A549 (cell line): ENCODE measurements at regions not wholly inside any gene's neighbourhood (a gene's known extent, or its start where the extent isn't known, plus 50 kb on each side); places are given as distances from the start of the nearest gene placed in this dataset.

ENCODE experiments used
- ATAC-seq, 2 experiments: fragments of 200-7000 bp in 1 of 2; fragments of >200 bp in 1 of 2; cut with Nextera tagmentation in 1 of 2; cut with Tn5 transposase in 1 of 2; 3 replicates each; pipeline versions ENCODE4 v1.8.0 to v1.9.1; 2018 to 2020; ENCODE audit warnings: mild to moderate bottlenecking in 1 of 2, moderate library complexity in 1 of 2
- CTCF ChIA-PET: fragments of 300-600 bp; sonication (Branson Sonifier 250); formaldehyde crosslinking; extraction: SDS; loops from one replicate; lab custom pipeline; 2021; ENCODE audit warnings: antibody characterized with exemption, inconsistent platforms; lab: Yijun Ruan, JAX
- POLR2A ChIA-PET: fragments of 350-600 bp; formaldehyde crosslinking; extraction: SDS; loops from one replicate; lab custom pipeline; 2021; ENCODE audit warnings: antibody characterized with exemption, inconsistent platforms; lab: Yijun Ruan, JAX
- DNase-seq, 2 experiments: peaks; one replicate each; pipeline versions ENCODE4 v3.0.0 to v3.0.0-alpha.2; 2011 to 2016; ENCODE audit warnings: low read depth in 1 of 2, low spot score in 1 of 2
- FAIRE-seq: peaks from 2 replicates; lab custom pipeline; 2011; peaks lifted over from hg19 to GRCh38; lab: Jason Lieb, UNC
- H3K27ac ChIP-seq, 2 experiments: fragments of >200 bp; sonication (Bioruptor Twin); formaldehyde crosslinking; 3 replicates each; pipeline ENCODE4 v1.5.1; 2016 to 2017
- H3K4me1 ChIP-seq: fragments of >200 bp; sonication (Bioruptor Twin); formaldehyde crosslinking; 3 replicates; pipeline ENCODE4 v1.6.1; 2016
- H3K4me2 ChIP-seq: fragments of >200 bp; sonication (Bioruptor Twin); formaldehyde crosslinking; 3 replicates; pipeline ENCODE4 v1.6.1; 2016
- H3K4me3 ChIP-seq: fragments of >200 bp; sonication (Bioruptor Twin); formaldehyde crosslinking; 3 replicates; pipeline ENCODE4 v1.5.1; 2016
- H3K9me3 ChIP-seq: fragments of >200 bp; sonication (Bioruptor Twin); formaldehyde crosslinking; 3 replicates; pipeline ENCODE4 v1.6.1; 2016
- CBX8 ChIP-seq: fragments of 200-600 bp; sonication (generic); IDR thresholded peaks from 2 replicates; pipeline ENCODE4 v1.6.1; 2016
- CHD4 ChIP-seq: fragments of 200-600 bp; sonication (generic); IDR thresholded peaks from 2 replicates; pipeline ENCODE4 v1.6.1; 2016; ENCODE audit warnings: antibody characterized with exemption, mild to moderate bottlenecking, borderline replicate concordance
- EHMT2 ChIP-seq: fragments of 200-600 bp; sonication (generic); IDR thresholded peaks from 2 replicates; pipeline ENCODE4 v1.6.1; 2016; ENCODE audit warnings: antibody characterized with exemption, low read depth, mild to moderate bottlenecking, moderate library complexity
- ESRRA ChIP-seq: fragments of 150-350 bp; IDR thresholded peaks from 2 replicates; pipeline ENCODE4 v1.6.1; 2014; ENCODE audit warnings: mild to moderate bottlenecking, low read length, borderline replicate concordance
- FOXS1 ChIP-seq: fragments of 250-450 bp; sonication (Bioruptor Pico); IDR thresholded peaks from 2 replicates; pipeline ENCODE4 v1.5.0; 2020; ENCODE audit warnings: mild to moderate bottlenecking, moderate library complexity
- GATA3 ChIP-seq: IDR thresholded peaks from 2 replicates; pipeline ENCODE4 v1.6.1; 2012; ENCODE audit warnings: borderline replicate concordance
- HDAC2 ChIP-seq: fragments of 200-600 bp; sonication (generic); IDR thresholded peaks from 2 replicates; pipeline ENCODE4 v1.6.1; 2016
- HEYL ChIP-seq: fragments of 250-450 bp; sonication (Bioruptor Pico); IDR thresholded peaks from 2 replicates; pipeline ENCODE4 v1.8.0; 2021; ENCODE audit warnings: mild to moderate bottlenecking, moderate library complexity
- MAFK ChIP-seq: fragments of 450-650 bp; IDR thresholded peaks from 2 replicates; pipeline ENCODE4 v1.6.1; 2014; ENCODE audit not compliant: partially characterized antibody
- MAZ ChIP-seq: fragments of 150-350 bp; IDR thresholded peaks from 2 replicates; pipeline ENCODE4 v1.6.1; 2014; ENCODE audit warnings: antibody characterized with exemption, low read depth, low read length, borderline replicate concordance
- MYC ChIP-seq: IDR thresholded peaks from 2 replicates; pipeline ENCODE4 v1.6.1; 2012; ENCODE audit warnings: mild to moderate bottlenecking, inconsistent platforms, low read length, improper control_type of control experiment, borderline replicate concordance
- POLR2AphosphoS2 ChIP-seq: conservative IDR thresholded peaks from 2 replicates; pipeline ENCODE4 v1.6.1; 2012; ENCODE audit warnings: low read length, improper control_type of control experiment, inconsistent platforms
- SREBF2 ChIP-seq: fragments of 450-650 bp; IDR thresholded peaks from 2 replicates; pipeline ENCODE4 v1.6.1; 2014; ENCODE audit warnings: mild to moderate bottlenecking, moderate library complexity
- TFCP2L1 ChIP-seq: fragments of 250-450 bp; sonication (Bioruptor Pico); IDR thresholded peaks from 2 replicates; pipeline ENCODE4 v1.5.0; 2021; ENCODE audit warnings: mild to moderate bottlenecking
- ZC3H11A ChIP-seq: fragments of 450-650 bp; IDR thresholded peaks from 2 replicates; pipeline ENCODE4 v1.6.1; 2014; ENCODE audit warnings: antibody characterized with exemption, mild to moderate bottlenecking
- WGBS: methylation state at CpG from one replicate; pipeline ENCODE4 v1.1.6; 2017; ENCODE audit errors: missing lambda C conversion rate; 5-methylcytosine and 5-hydroxymethylcytosine counted together
- TF ChIP-seq, protein P1 (sequence below): fragments of 250-450 bp; sonication (Bioruptor Pico); IDR thresholded peaks from 2 replicates; pipeline ENCODE4 v1.5.0; 2020; ENCODE audit warnings: low read depth, mild to moderate bottlenecking, moderate library complexity
- TF ChIP-seq, protein P2 (sequence below): fragments of 200-600 bp; sonication (generic); IDR thresholded peaks from 2 replicates; pipeline ENCODE4 v1.6.1; 2016; ENCODE audit warnings: antibody characterized with exemption, mild to moderate bottlenecking, moderate library complexity
- TF ChIP-seq, protein P3 (sequence below): IDR thresholded peaks from 2 replicates; pipeline ENCODE4 v1.6.1; 2012
- TF ChIP-seq, protein P4 (sequence below): fragments of 450-650 bp; IDR thresholded peaks from 2 replicates; pipeline ENCODE4 v1.6.1; 2014; ENCODE audit warnings: antibody characterized with exemption
- TF ChIP-seq, protein P5 (sequence below): fragments of >200 bp; sonication (Bioruptor Twin); formaldehyde crosslinking; IDR thresholded peaks from 2 replicates; pipeline ENCODE4 v1.6.1; 2016

DNA sequence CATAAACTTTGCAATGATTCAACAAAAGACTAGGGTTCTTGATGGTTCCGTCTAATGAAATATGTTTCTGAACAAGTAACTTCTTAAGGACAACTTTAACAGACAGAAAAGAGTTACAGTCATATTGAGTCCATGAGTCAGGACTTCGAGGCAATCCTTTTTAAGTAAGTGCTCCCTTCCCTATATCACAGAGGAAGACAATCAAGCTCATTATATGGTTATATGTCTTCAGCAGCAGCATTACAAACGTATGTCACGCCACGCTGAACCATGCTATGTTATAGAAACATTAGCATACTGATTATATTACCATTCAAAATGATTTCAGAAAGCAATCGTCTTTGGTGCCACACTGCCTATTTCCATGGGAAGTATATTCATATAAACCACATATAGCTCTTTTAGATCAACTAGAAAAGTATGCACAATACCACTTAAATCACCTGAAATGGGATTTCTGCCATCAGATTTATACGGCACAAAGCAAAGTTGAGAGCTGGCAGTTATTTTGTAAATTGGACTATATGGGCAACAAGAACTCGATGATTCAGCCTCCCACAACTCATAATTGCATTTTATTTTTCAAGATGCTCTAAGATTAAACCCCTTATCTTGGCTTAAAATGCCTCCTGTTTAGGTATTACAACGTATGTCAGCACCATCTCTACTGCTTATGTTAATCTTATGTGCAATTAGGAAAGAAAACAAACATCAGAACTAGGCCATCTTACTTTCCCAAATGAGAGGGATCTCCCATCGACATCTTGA is 111.3 kb upstream of the SAMSN1 start:
- H3K4me1 ChIP-seq, result no peaks in the 10 kb centered on the region
- ChIA-PET POLR2A (no interaction called here), CTCF (no interaction called here)
- ATAC-seq (no peak), FAIRE-seq (no peak), DNase-seq (no peak)
- H3K27ac ChIP-seq, result no peak overlapping the region
- 17% methylated on average over 10 of the region's 10 CpGs for WGBS
- no peak overlapping the region for H3K4me3 ChIP-seq
- H3K4me2 ChIP-seq, result no peak overlapping the region
- TF ChIP-seq HDAC2 (no peak), POLR2AphosphoS2 (no peak), CBX8 (no peak), HEYL (no peak)
- TF ChIP-seq, protein P1, sequence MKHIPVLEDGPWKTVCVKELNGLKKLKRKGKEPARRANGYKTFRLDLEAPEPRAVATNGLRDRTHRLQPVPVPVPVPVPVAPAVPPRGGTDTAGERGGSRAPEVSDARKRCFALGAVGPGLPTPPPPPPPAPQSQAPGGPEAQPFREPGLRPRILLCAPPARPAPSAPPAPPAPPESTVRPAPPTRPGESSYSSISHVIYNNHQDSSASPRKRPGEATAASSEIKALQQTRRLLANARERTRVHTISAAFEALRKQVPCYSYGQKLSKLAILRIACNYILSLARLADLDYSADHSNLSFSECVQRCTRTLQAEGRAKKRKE (CRISPR knock-in tag), result no peak
- no peaks in the 10 kb centered on the region for H3K9me3 ChIP-seq

DNA sequence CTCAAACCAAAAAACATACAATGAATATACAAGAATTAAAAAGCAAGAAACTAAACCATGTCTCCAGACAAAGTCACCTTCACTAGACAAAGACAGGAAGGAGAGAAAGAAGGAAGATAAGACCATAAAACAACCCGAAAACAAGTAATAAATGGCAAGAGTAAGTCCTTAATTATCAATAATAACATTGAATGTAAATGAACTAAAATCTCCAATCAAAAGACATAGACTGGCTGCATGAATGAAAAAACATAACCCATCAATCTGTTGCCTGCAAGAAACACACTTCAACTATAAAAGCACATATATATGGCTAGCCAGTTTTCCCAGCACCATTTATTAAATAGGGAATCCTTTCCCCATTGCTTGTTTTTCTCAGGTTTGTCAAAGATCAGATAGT is 100.8 kb upstream of the SAMSN1 start:
- Histone ChIP-seq H3K4me1 (no peaks in the 10 kb centered on the region), H3K4me3 (no peak overlapping the region), H3K27ac (no peak overlapping the region), H3K9me3 (no peaks in the 10 kb centered on the region)
- FAIRE-seq, result no peak
- 0% methylated on average over 1 of the region's 1 CpG for WGBS
- ATAC-seq, result no peak
- no peak for DNase-seq
- TF ChIP-seq, protein P2, sequence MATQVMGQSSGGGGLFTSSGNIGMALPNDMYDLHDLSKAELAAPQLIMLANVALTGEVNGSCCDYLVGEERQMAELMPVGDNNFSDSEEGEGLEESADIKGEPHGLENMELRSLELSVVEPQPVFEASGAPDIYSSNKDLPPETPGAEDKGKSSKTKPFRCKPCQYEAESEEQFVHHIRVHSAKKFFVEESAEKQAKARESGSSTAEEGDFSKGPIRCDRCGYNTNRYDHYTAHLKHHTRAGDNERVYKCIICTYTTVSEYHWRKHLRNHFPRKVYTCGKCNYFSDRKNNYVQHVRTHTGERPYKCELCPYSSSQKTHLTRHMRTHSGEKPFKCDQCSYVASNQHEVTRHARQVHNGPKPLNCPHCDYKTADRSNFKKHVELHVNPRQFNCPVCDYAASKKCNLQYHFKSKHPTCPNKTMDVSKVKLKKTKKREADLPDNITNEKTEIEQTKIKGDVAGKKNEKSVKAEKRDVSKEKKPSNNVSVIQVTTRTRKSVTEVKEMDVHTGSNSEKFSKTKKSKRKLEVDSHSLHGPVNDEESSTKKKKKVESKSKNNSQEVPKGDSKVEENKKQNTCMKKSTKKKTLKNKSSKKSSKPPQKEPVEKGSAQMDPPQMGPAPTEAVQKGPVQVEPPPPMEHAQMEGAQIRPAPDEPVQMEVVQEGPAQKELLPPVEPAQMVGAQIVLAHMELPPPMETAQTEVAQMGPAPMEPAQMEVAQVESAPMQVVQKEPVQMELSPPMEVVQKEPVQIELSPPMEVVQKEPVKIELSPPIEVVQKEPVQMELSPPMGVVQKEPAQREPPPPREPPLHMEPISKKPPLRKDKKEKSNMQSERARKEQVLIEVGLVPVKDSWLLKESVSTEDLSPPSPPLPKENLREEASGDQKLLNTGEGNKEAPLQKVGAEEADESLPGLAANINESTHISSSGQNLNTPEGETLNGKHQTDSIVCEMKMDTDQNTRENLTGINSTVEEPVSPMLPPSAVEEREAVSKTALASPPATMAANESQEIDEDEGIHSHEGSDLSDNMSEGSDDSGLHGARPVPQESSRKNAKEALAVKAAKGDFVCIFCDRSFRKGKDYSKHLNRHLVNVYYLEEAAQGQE, result no peak
- TF ChIP-seq HEYL, result no peak
- TF ChIP-seq SREBF2, result no peak
- TF ChIP-seq ZC3H11A, result no peak
- TF ChIP-seq, protein P3, sequence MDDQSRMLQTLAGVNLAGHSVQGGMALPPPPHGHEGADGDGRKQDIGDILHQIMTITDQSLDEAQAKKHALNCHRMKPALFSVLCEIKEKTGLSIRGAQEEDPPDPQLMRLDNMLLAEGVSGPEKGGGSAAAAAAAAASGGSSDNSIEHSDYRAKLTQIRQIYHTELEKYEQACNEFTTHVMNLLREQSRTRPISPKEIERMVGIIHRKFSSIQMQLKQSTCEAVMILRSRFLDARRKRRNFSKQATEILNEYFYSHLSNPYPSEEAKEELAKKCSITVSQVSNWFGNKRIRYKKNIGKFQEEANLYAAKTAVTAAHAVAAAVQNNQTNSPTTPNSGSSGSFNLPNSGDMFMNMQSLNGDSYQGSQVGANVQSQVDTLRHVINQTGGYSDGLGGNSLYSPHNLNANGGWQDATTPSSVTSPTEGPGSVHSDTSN, result no peak
- no peak for TF ChIP-seq MYC
- TF ChIP-seq MAFK, result no peak
- no peak for TF ChIP-seq EHMT2
- no peak for TF ChIP-seq CHD4
- TF ChIP-seq, protein P4, sequence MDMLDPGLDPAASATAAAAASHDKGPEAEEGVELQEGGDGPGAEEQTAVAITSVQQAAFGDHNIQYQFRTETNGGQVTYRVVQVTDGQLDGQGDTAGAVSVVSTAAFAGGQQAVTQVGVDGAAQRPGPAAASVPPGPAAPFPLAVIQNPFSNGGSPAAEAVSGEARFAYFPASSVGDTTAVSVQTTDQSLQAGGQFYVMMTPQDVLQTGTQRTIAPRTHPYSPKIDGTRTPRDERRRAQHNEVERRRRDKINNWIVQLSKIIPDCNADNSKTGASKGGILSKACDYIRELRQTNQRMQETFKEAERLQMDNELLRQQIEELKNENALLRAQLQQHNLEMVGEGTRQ, result no peak
- no peak for TF ChIP-seq MAZ
- TF ChIP-seq, protein P1 (CRISPR knock-in tag), result no peak
- no peak for TF ChIP-seq CBX8
- TF ChIP-seq POLR2AphosphoS2, result no peak
- no peak for TF ChIP-seq TFCP2L1 (CRISPR knock-in tag)
- no peak for TF ChIP-seq ESRRA
- TF ChIP-seq, protein P5, sequence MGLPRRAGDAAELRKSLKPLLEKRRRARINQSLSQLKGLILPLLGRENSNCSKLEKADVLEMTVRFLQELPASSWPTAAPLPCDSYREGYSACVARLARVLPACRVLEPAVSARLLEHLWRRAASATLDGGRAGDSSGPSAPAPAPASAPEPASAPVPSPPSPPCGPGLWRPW, result no peak
- no peak for TF ChIP-seq GATA3
- no peak for TF ChIP-seq FOXS1 (CRISPR knock-in tag)
- TF ChIP-seq, all 56 proteins: peak for 0
- POLR2A ChIA-PET, result no interaction called here
- H3K4me2 ChIP-seq, result no peak overlapping the region
- CTCF ChIA-PET, result no interaction called here
